Kidney (tissue), 13 donors: ENCODE measurements at regions not wholly inside any gene's neighbourhood (a gene's known extent, or its start where the extent isn't known, plus 50 kb on each side); places are given as distances from the start of the nearest gene placed in this dataset.
"Not testable (repeated sequence)": the region's sequence is repeated elsewhere in the genome, so short reads cannot be mapped to it uniquely, and the experiment has no call there.

Experiments used
- DNase-seq, 5 donors: peaks; one replicate each; pipeline ENCODE4 v3.0.0-alpha.2; 2013 to 2020
- FAIRE-seq: peaks from 2 replicates; lab custom pipeline; 2012; peaks lifted over from hg19 to GRCh38; lab: Jason Lieb, UNC
- H3K27ac ChIP-seq, 2 donors: one replicate each; pipeline ENCODE4 v1.7.0; 2013; ENCODE audit warnings: low read depth in 2 of 2, low read length in 2 of 2, inconsistent platforms in 1 of 2
- H3K27me3 ChIP-seq: one replicate; pipeline ENCODE4 v1.7.1; 2013; ENCODE audit warnings: low read length, inconsistent platforms; ENCODE audit not compliant: control insufficient read depth, insufficient read depth
- H3K36me3 ChIP-seq, 3 donors: one replicate each; pipeline versions ENCODE4 v1.7.0 to v1.7.1; 2013; ENCODE audit warnings: low read length in 3 of 3, control low read depth in 1 of 3, inconsistent platforms in 1 of 3; ENCODE audit not compliant: insufficient read depth in 3 of 3, control insufficient read depth in 2 of 3
- H3K4me1 ChIP-seq, 3 donors: one replicate each; pipeline versions ENCODE4 v1.7.0 to v1.7.1; 2013; ENCODE audit warnings: low read length in 3 of 3, inconsistent platforms in 1 of 3, low read depth in 1 of 3; ENCODE audit not compliant: control insufficient read depth in 2 of 3, insufficient read depth in 2 of 3
- H3K4me3 ChIP-seq, 3 donors: one replicate each; pipeline versions ENCODE4 v1.7.0 to v1.8.1; 2013; ENCODE audit warnings: low read length in 3 of 3, control low read depth in 1 of 3, inconsistent platforms in 1 of 3
- H3K9ac ChIP-seq, 3 donors: one replicate each; pipeline versions ENCODE4 v1.7.0 to v1.7.1; 2013; ENCODE audit warnings: low read length in 3 of 3, control low read depth in 1 of 3, inconsistent platforms in 1 of 3
- H3K9me3 ChIP-seq, 3 donors: one replicate each; pipeline versions ENCODE4 v1.7.0 to v1.7.1; 2013; ENCODE audit warnings: low read length in 3 of 3, control low read depth in 1 of 3, inconsistent platforms in 1 of 3; ENCODE audit not compliant: control insufficient read depth in 2 of 3, insufficient read depth in 1 of 3
- CTCF ChIP-seq: IDR thresholded peaks from 3 replicates; pipeline ENCODE4 v1.5.1; 2012; ENCODE audit warnings: mild to moderate bottlenecking, moderate library complexity, borderline replicate concordance; ENCODE audit not compliant: insufficient read depth; ENCODE audit errors: extremely low read depth
- intact Hi-C: fragments of 100-400 bp; cut with DNase I; formaldehyde crosslinking; loops from one replicate; pipeline ENCODE4 v1.11.1; 2022
- donor health status: control.
- donor health status: control.
- donor health status: control.
- donor health status: control.
- donor health status: control.
- donor health status: DM: yes; HTN: yes; CAD: no.
- donor health status: Normal renal cell carcinoma (clear cell type).

- Histone ChIP-seq H3K27me3 (no peaks in the 10 kb centered on the region), H3K27ac (no peak overlapping the region), H3K9me3 (no peaks in the 10 kb centered on the region), H3K4me1 (no peaks in the 10 kb centered on the region), H3K4me3 (no peak overlapping the region), H3K9ac (no peak overlapping the region), H3K36me3 (no peaks in the 10 kb centered on the region)
- no peak for TF ChIP-seq CTCF
- FAIRE-seq, result no peak
- peak in 2 of 5 donors; percentile 3 to 35 for DNase-seq
- intact Hi-C loops, result no loop called here
Measured at GRCh38 chr6:140711019-140711613, 1336.7 kb upstream of the CITED2 start.

- TF ChIP-seq CTCF, result no peak
- Histone ChIP-seq H3K27me3 (no peaks in the 10 kb centered on the region), H3K36me3 (no peaks in the 10 kb centered on the region), H3K4me3 (no peak overlapping the region), H3K9ac (no peak overlapping the region), H3K27ac (no peak overlapping the region), H3K4me1 (no peaks in the 10 kb centered on the region), H3K9me3 (peaks cover 0 to 4% (median 0%) of the 10 kb centered on the region in 3 donors)
- FAIRE-seq (no peak), DNase-seq (peak in 2 of 5 donors; percentile 19 to 50)
- intact Hi-C loops, result no loop called here
Measured at GRCh38 chr6:140708441-140708840, 1334.0 kb upstream of the CITED2 start.

- DNase-seq, FAIRE-seq, H3K9ac ChIP-seq, H3K4me3 ChIP-seq, H3K36me3 ChIP-seq, H3K27me3 ChIP-seq, H3K9me3 ChIP-seq, H3K27ac ChIP-seq, H3K4me1 ChIP-seq, intact Hi-C loops: not testable (repeated sequence)
Measured at GRCh38 chr6:140704008-140704407, 1329.6 kb upstream of the CITED2 start.

GRCh38 chr6:140697585-140697984 is 1323.1 kb upstream of the CITED2 start:
- intact Hi-C loops, result no loop called here
- FAIRE-seq, result no peak

More at GRCh38 chr6:140697585-140697984, 1323.1 kb upstream of the CITED2 start:
- TF ChIP-seq CTCF, result no peak
- no peaks in the 10 kb centered on the region for H3K27me3 ChIP-seq
- H3K4me3 ChIP-seq, result no peak overlapping the region
- DNase-seq, result no peak
- no peaks in the 10 kb centered on the region for H3K4me1 ChIP-seq
- H3K27ac ChIP-seq, result no peak overlapping the region
- peaks cover 0 to 4% (median 0%) of the 10 kb centered on the region in 3 donors for H3K9me3 ChIP-seq
- H3K9ac ChIP-seq, result no peak overlapping the region
- H3K36me3 ChIP-seq, result no peaks in the 10 kb centered on the region
